ENCODE measurements at regions not wholly inside any gene's neighbourhood (a gene's known extent, or its start where the extent isn't known, plus 50 kb on each side); places are given as distances from the start of the nearest gene placed in this dataset.
"Not testable (repeated sequence)": the region's sequence is repeated elsewhere in the genome, so short reads cannot be mapped to it uniquely, and the experiment has no call there.

- H3K4me3 ChIP-seq (ENCODE audit: low read depth, poor library complexity, severe bottlenecking), result no peak overlapping the region
- 57% methylated on average over 1 of the region's 1 CpG for WGBS, 2 donors
- intact Hi-C loops (cut with DNase I; ENCODE audit: low total_unique reads), result no loop called here
- DNase-seq (ENCODE audit: low spot score in 2 of 2), result no peak
- TF ChIP-seq CTCF (IDR thresholded peaks at IDR 0.05), result no peak
- TF ChIP-seq POLR2A (IDR thresholded peaks at IDR 0.05), result no peak
Measured at GRCh38 chr6:91057689-91058088, 470.8 kb upstream of the MAP3K7 start.

GRCh38 chr6:91055959-91056358, 469.1 kb upstream of the MAP3K7 start:
- DNase-seq (ENCODE audit: low spot score in 2 of 2), result no peak
- TF ChIP-seq POLR2A (IDR thresholded peaks at IDR 0.05) (no peak), CTCF (IDR thresholded peaks at IDR 0.05) (no peak)
- no peak overlapping the region for H3K4me3 ChIP-seq (ENCODE audit: low read depth, poor library complexity, severe bottlenecking)
- intact Hi-C loops (cut with DNase I; ENCODE audit: low total_unique reads), result loop anchor here (1.0 kb wide), 1 partner anchor 34 kb away; no protein-coding TSS in a partner anchor
- 54 to 81% methylated on average over 1 of the region's 1 CpG for WGBS, 2 donors

DNA sequence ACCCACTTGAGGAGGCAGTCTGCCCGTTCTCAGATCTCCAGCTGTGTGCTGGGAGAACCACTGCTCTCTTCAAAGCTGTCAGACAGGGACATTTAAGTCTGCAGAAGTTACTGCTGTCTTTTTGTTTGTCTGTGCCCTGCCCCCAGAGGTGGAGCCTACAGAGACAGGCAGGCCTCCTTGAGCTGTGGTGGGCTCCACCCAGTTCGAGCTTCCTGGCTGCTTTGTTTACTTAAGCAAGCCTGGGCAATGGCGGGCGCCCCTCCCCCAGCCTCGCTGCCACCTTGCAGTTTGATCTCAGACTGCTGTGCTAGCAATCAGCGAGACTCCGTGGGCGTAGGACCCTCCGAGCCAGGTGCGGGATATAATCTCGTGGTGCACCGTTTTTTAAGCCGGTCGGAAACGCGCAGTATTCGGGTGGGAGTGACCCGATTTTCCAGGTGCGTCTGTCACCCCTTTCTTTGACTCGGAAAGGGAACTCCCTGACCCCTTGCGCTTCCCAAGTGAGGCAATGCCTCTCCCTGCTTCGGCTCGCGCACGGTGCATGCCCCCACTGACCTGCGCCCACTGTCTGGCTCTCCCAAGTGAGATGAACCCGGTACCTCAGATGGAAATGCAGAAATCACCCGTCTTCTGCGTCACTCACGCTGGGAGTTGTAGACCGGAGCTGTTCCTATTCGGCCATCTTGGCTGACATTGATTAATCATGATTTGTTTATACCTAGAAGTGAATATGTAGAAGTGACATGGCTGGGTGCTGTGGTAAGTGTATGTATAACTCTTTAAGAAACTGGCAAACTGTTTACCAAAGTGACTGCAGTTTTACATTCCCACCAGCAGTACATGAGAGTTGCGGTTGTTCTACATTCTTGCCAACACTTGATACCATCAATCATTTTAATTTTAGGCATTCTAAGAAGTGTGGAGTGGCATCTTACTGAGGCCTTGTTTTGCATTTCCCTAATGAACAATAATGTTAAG, 465.9 kb upstream of the MAP3K7 start:
- H3K4me3 ChIP-seq (ENCODE audit: low read depth, poor library complexity, severe bottlenecking); DNase-seq (ENCODE audit: low spot score in 2 of 2); intact Hi-C loops (cut with DNase I; ENCODE audit: low total_unique reads): not testable (repeated sequence)
- WGBS, 2 donors, result 92 to 94% methylated on average over 30 to 32 of the region's 33 CpGs

DNA sequence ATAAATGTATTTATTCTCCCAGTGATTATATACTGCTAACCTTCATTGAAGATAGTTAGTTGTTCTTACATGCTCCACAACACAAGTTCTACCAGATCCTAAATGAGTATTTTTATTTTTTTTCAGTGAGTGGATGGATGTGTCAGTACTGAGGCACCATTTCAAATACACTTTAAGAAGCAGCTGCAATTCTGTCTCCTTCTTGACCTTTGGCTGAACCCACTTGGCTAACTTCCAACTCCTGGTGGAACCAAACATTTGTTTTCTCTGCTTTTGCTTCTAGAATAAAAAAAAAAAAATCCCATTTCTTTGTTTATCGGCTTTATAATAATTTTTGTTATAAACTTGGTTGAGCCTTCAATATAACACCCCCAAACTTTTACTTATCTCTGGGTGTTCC, 458.3 kb upstream of the MAP3K7 start:
- DNase-seq (ENCODE audit: low spot score in 2 of 2), result no peak
- 54 to 66% methylated on average over 1 of the region's 1 CpG for WGBS, 2 donors
- intact Hi-C loops (cut with DNase I; ENCODE audit: low total_unique reads), result no loop called here
- no peak overlapping the region for H3K4me3 ChIP-seq (ENCODE audit: low read depth, poor library complexity, severe bottlenecking)
- TF ChIP-seq POLR2A (IDR thresholded peaks at IDR 0.05) (no peak), CTCF (IDR thresholded peaks at IDR 0.05) (no peak)

GRCh38 chr6:91043751-91044150, 456.9 kb upstream of the MAP3K7 start:
- WGBS, 2 donors, result 81 to 87% methylated on average over 2 of the region's 2 CpGs
- H3K4me3 ChIP-seq (ENCODE audit: low read depth, poor library complexity, severe bottlenecking), result no peak overlapping the region
- no peak for DNase-seq (ENCODE audit: low spot score in 2 of 2)
- no peak for TF ChIP-seq CTCF (IDR thresholded peaks at IDR 0.05)
- TF ChIP-seq POLR2A (IDR thresholded peaks at IDR 0.05), result no peak
- intact Hi-C loops (cut with DNase I; ENCODE audit: low total_unique reads), result no loop called here

- no peak for DNase-seq (ENCODE audit: low spot score in 2 of 2)
- H3K4me3 ChIP-seq (ENCODE audit: low read depth, poor library complexity, severe bottlenecking), result no peak overlapping the region
- intact Hi-C loops (cut with DNase I; ENCODE audit: low total_unique reads), result no loop called here
- WGBS, 2 donors, result 84 to 92% methylated on average over 2 of the region's 2 CpGs
- TF ChIP-seq CTCF (IDR thresholded peaks at IDR 0.05) (no peak), POLR2A (IDR thresholded peaks at IDR 0.05) (no peak)
Measured at GRCh38 chr6:91042656-91043055, 455.8 kb upstream of the MAP3K7 start.
